H1 (cell line): ENCODE measurements at regions not wholly inside any gene's neighbourhood (a gene's known extent, or its start where the extent isn't known, plus 50 kb on each side); places are given as distances from the start of the nearest gene placed in this dataset.

Experiments
- CREB1 ChIP-seq: IDR thresholded peaks from 2 replicates; pipeline ENCODE4 v1.6.1; 2012; ENCODE audit warnings: inconsistent platforms
- EGR1 ChIP-seq: IDR thresholded peaks from 2 replicates; pipeline ENCODE4 v1.6.1; 2011; ENCODE audit warnings: low read depth, low read length, borderline replicate concordance
- NANOG ChIP-seq: IDR thresholded peaks from 2 replicates; pipeline ENCODE4 v1.6.1; 2011; ENCODE audit warnings: low read length, low read depth, mild to moderate bottlenecking, inconsistent platforms; ENCODE audit not compliant: insufficient read depth, poor library complexity, severe bottlenecking
- NRF1 ChIP-seq: IDR thresholded peaks from 2 replicates; pipeline ENCODE4 v1.6.1; 2011; ENCODE audit warnings: mild to moderate bottlenecking, low read depth, low read length, improper control_type of control experiment
- RBBP5 ChIP-seq: IDR thresholded peaks from 2 replicates; pipeline ENCODE4 v1.7.1; 2012; ENCODE audit warnings: low read depth, mild to moderate bottlenecking, inconsistent platforms, low read length, moderate library complexity, borderline replicate concordance
- RNF2 ChIP-seq: fragments of 200-900, 300-1000 bp; sonication (generic); IDR thresholded peaks from 2 replicates; pipeline ENCODE4 v1.7.1; 2016; ENCODE audit warnings: borderline replicate concordance, low read depth, mild to moderate bottlenecking, antibody characterized with exemption, low read length; ENCODE audit not compliant: poor library complexity, severe bottlenecking; ENCODE audit errors: missing control alignments
- TCF12 ChIP-seq: IDR thresholded peaks from 2 replicates; pipeline ENCODE4 v1.6.1; 2011; ENCODE audit warnings: low read depth, mild to moderate bottlenecking, low read length
- USF2 ChIP-seq: IDR thresholded peaks from 2 replicates; pipeline ENCODE4 v1.6.1; 2011; ENCODE audit warnings: low read length, improper control_type of control experiment

GRCh38 chr20:51087266-51087665 is 64.4 kb upstream of the KCNG1 start (continued):
- TF ChIP-seq RNF2 (no peak), CREB1 (no peak), RBBP5 (no peak), USF2 (no peak), EGR1 (no peak), NRF1 (no peak), NANOG (no peak), TCF12 (no peak)
